H9 (cell line): ENCODE measurements at regions not wholly inside any gene's neighbourhood (a gene's known extent, or its start where the extent isn't known, plus 50 kb on each side); places are given as distances from the start of the nearest gene placed in this dataset.

ENCODE experiments used
- DNase-seq: peaks from one replicate; pipeline ENCODE4 v3.0.0-alpha.2; 2017
- H2AFZ ChIP-seq: one replicate; pipeline ENCODE4 v1.6.1; 2013; ENCODE audit warnings: mild to moderate bottlenecking, low read length, control low read depth, moderate library complexity
- H2AK5ac ChIP-seq: 2 replicates; pipeline ENCODE4 v1.6.1; 2013; ENCODE audit warnings: low read length, control low read depth, mixed read lengths; ENCODE audit not compliant: insufficient read length
- H2BK120ac ChIP-seq: one replicate; pipeline ENCODE4 v1.6.1; 2013; ENCODE audit warnings: low read depth, mild to moderate bottlenecking, low read length, control low read depth, inconsistent platforms; ENCODE audit not compliant: poor library complexity, severe bottlenecking
- H2BK12ac ChIP-seq: 2 replicates; pipeline ENCODE4 v1.6.1; 2013; ENCODE audit warnings: low read length, control low read depth, mixed read lengths, low read depth; ENCODE audit not compliant: insufficient read length
- H2BK15ac ChIP-seq: 2 replicates; pipeline ENCODE4 v1.6.1; 2013; ENCODE audit warnings: low read depth, low read length, control low read depth
- H2BK20ac ChIP-seq: one replicate; pipeline ENCODE4 v1.6.1; 2013; ENCODE audit warnings: low read depth, mild to moderate bottlenecking, low read length, control low read depth, inconsistent platforms; ENCODE audit not compliant: poor library complexity, severe bottlenecking
- H2BK5ac ChIP-seq: 2 replicates; pipeline ENCODE4 v1.6.1; 2013; ENCODE audit warnings: low read length, control low read depth, mixed read lengths; ENCODE audit not compliant: insufficient read length
- H3K14ac ChIP-seq: 2 replicates; pipeline ENCODE4 v1.6.1; 2013; ENCODE audit warnings: low read length, control low read depth; ENCODE audit not compliant: insufficient read depth
- H3K18ac ChIP-seq: 2 replicates; pipeline ENCODE4 v1.6.1; 2013; ENCODE audit warnings: low read depth, mild to moderate bottlenecking, mixed read lengths, low read length, control low read depth; ENCODE audit not compliant: insufficient read length
- H3K23ac ChIP-seq: 2 replicates; pipeline ENCODE4 v1.6.1; 2013; ENCODE audit warnings: low read length, control low read depth, mixed read lengths, low read depth; ENCODE audit not compliant: insufficient read length
- H3K23me2 ChIP-seq: 2 replicates; pipeline ENCODE4 v1.6.1; 2013; ENCODE audit warnings: low read depth, mild to moderate bottlenecking, mixed read lengths, low read length, control low read depth; ENCODE audit not compliant: insufficient read length, poor library complexity, severe bottlenecking
- H3K27ac ChIP-seq: 2 replicates; pipeline ENCODE4 v1.5.1; 2013; ENCODE audit warnings: low read length, control low read depth, mixed read lengths, low read depth; ENCODE audit not compliant: insufficient read length
- H3K27me3 ChIP-seq: 2 replicates; pipeline ENCODE4 v1.6.1; 2013; ENCODE audit warnings: low read length, control low read depth, inconsistent platforms; ENCODE audit not compliant: insufficient read depth
- H3K4ac ChIP-seq: 2 replicates; pipeline ENCODE4 v1.6.1; 2013; ENCODE audit warnings: low read depth, mild to moderate bottlenecking, control low read depth, inconsistent platforms, low read length, moderate library complexity
- H3K4me1 ChIP-seq: 2 replicates; pipeline ENCODE4 v1.6.1; 2013; ENCODE audit warnings: low read length, control low read depth, inconsistent platforms; ENCODE audit not compliant: insufficient read depth
- H3K4me2 ChIP-seq: 2 replicates; pipeline ENCODE4 v1.6.1; 2013; ENCODE audit warnings: low read length, control low read depth, mixed read lengths; ENCODE audit not compliant: insufficient read length, insufficient read depth
- H3K56ac ChIP-seq: 2 replicates; pipeline ENCODE4 v1.6.1; 2013; ENCODE audit warnings: low read depth, mild to moderate bottlenecking, mixed read lengths, low read length, control low read depth; ENCODE audit not compliant: insufficient read length
- H3K79me1 ChIP-seq: 2 replicates; pipeline ENCODE4 v1.6.1; 2013; ENCODE audit warnings: low read depth, mild to moderate bottlenecking, moderate library complexity, low read length, control low read depth, inconsistent platforms; ENCODE audit not compliant: insufficient read depth, poor library complexity, severe bottlenecking
- H3K79me2 ChIP-seq: 2 replicates; pipeline ENCODE4 v1.6.1; 2013; ENCODE audit warnings: low read length, control low read depth, inconsistent platforms; ENCODE audit not compliant: insufficient read depth
- H3K9ac ChIP-seq: 2 replicates; pipeline ENCODE4 v1.6.1; 2013; ENCODE audit warnings: low read length, control low read depth, mixed read lengths; ENCODE audit not compliant: insufficient read length; ENCODE audit errors: extremely low read depth
- H3K9me3 ChIP-seq: one replicate; pipeline ENCODE4 v1.6.1; 2013; ENCODE audit warnings: low read depth, low read length, inconsistent platforms; ENCODE audit not compliant: control insufficient read depth
- H3T11ph ChIP-seq: one replicate; pipeline ENCODE4 v1.6.1; 2013; ENCODE audit warnings: mild to moderate bottlenecking, low read length, control low read depth, inconsistent platforms
- H4K20me1 ChIP-seq: one replicate; pipeline ENCODE4 v1.6.1; 2013; ENCODE audit not compliant: control insufficient read depth, insufficient read length, insufficient read depth
- H4K5ac ChIP-seq: 2 replicates; pipeline ENCODE4 v1.6.1; 2013; ENCODE audit warnings: low read depth, mild to moderate bottlenecking, mixed read lengths, low read length, control low read depth; ENCODE audit not compliant: insufficient read length
- H4K8ac ChIP-seq: replicated peaks from 2 replicates; pipeline ENCODE4 v1.6.1; 2013; ENCODE audit warnings: low read length, control low read depth, mixed read lengths, low read depth; ENCODE audit not compliant: insufficient read length
- H4K91ac ChIP-seq: 2 replicates; pipeline ENCODE4 v1.6.1; 2013; ENCODE audit warnings: low read depth, mild to moderate bottlenecking, moderate library complexity, mixed read lengths, low read length, control low read depth; ENCODE audit not compliant: insufficient read length
- H3K27ac Mint-ChIP-seq, 3 experiments: 2 replicates in 2 of 3; 3 replicates in 1 of 3; pipeline ENCODE4 v1.8.0; 2020 to 2021; ENCODE audit warnings: mixed read lengths in 3 of 3, mild to moderate bottlenecking in 1 of 3, moderate library complexity in 1 of 3
- H3K27me3 Mint-ChIP-seq: 2 replicates; pipeline ENCODE4 v1.8.0; 2021; ENCODE audit warnings: low read depth, mild to moderate bottlenecking, moderate library complexity, mixed read lengths
- H3K36me3 Mint-ChIP-seq, 3 experiments: 2 replicates in 2 of 3; 3 replicates in 1 of 3; pipeline ENCODE4 v1.8.0; 2020 to 2021; ENCODE audit warnings: low read depth in 3 of 3, mixed read lengths in 3 of 3; ENCODE audit not compliant: insufficient read depth in 1 of 3
- H3K4me1 Mint-ChIP-seq, 2 experiments: 2 replicates each; pipeline ENCODE4 v1.8.0; 2020; ENCODE audit warnings: mixed read lengths in 2 of 2
- H3K4me3 Mint-ChIP-seq, 2 experiments: 2 replicates in 1 of 2; 3 replicates in 1 of 2; pipeline ENCODE4 v1.8.0; 2020 to 2021; ENCODE audit warnings: mild to moderate bottlenecking in 2 of 2, mixed read lengths in 2 of 2, moderate library complexity in 1 of 2
- H3K9me3 Mint-ChIP-seq, 2 experiments: 2 replicates in 1 of 2; 3 replicates in 1 of 2; pipeline ENCODE4 v1.8.0; 2020; ENCODE audit warnings: mild to moderate bottlenecking in 2 of 2, mixed read lengths in 2 of 2, moderate library complexity in 1 of 2
- CTCF ChIP-seq: fragments of 200-600 bp; sonication (generic); conservative IDR thresholded peaks from 3 replicates; pipeline ENCODE4 v1.8.0; 2021; ENCODE audit warnings: antibody characterized with exemption, mild to moderate bottlenecking
- WGBS: extraction: QIAGEN DNeasy Blood & Tissue Kit; methylation state at CpG from one replicate; pipeline ENCODE4 v1.1.7; 2013; ENCODE audit warnings: missing lambda C conversion rate, low lambda C conversion rate, mixed read lengths; ENCODE audit not compliant: insufficient read length; ENCODE audit errors: extremely low coverage; 5-methylcytosine and 5-hydroxymethylcytosine counted together

- Histone ChIP-seq H3K79me1 (no peaks in the 10 kb centered on the region), H3K18ac (no peak overlapping the region), H4K91ac (no peak overlapping the region), H3K79me2 (no peaks in the 10 kb centered on the region), H2AFZ (no peak overlapping the region), H3K9me3 (no peaks in the 10 kb centered on the region), H3K23ac (no peak overlapping the region), H4K8ac (no peak overlapping the region), H2BK12ac (no peak overlapping the region), H3K9ac (no peak overlapping the region), H3K4ac (no peak overlapping the region), H2BK120ac (no peak overlapping the region), H2BK15ac (no peak overlapping the region), H2AK5ac (no peak overlapping the region), H3K27ac (no peak overlapping the region), H2BK20ac (no peak overlapping the region), H3K4me1 (no peaks in the 10 kb centered on the region), H4K20me1 (no peaks in the 10 kb centered on the region), H3K23me2 (no peaks in the 10 kb centered on the region), H4K5ac (no peak overlapping the region), H3K27me3 (no peaks in the 10 kb centered on the region), H3K4me2 (no peak overlapping the region), H3K14ac (no peak overlapping the region), H3T11ph (no peak overlapping the region), H3K56ac (no peak overlapping the region), H2BK5ac (no peak overlapping the region)
- DNase-seq: no peak
- H3K36me3 Mint-ChIP-seq: peaks cover 0 to 5% (median 4%) of the 10 kb centered on the region in 3 experiments; a peak in 3 of 7 replicates
- no CpG with 5 or more reads among the region's 6 CpGs for WGBS
- no peak overlapping the region for H3K4me3 Mint-ChIP-seq
- H3K27me3 Mint-ChIP-seq: peaks cover 25% of the 10 kb centered on the region
- H3K4me1 Mint-ChIP-seq: peaks cover 10 to 14% of the 10 kb centered on the region in 2 experiments
- H3K27ac Mint-ChIP-seq: no peak overlapping the region
- TF ChIP-seq CTCF: no peak
- H3K9me3 Mint-ChIP-seq: peaks cover 8 to 13% of the 10 kb centered on the region in 2 experiments; a peak in 4 of 5 replicates
These were observed 124.2 kb downstream of the TWIST2 start for GRCh38 chr2:238972146-238972445.
